Astrocyte (in vitro differentiated cells and primary cell): ENCODE measurements at regions not wholly inside any gene's neighbourhood (a gene's known extent, or its start where the extent isn't known, plus 50 kb on each side); places are given as distances from the start of the nearest gene placed in this dataset.

Source experiments
- EZH2 ChIP-seq: IDR thresholded peaks from 2 replicates; pipeline ENCODE4 v1.6.1; 2012; ENCODE audit warnings: mild to moderate bottlenecking, low read length, inconsistent platforms; ENCODE audit not compliant: insufficient read depth
- TF ChIP-seq, protein P1 (sequence below): IDR thresholded peaks from 2 replicates; pipeline ENCODE4 v1.5.1; 2011; ENCODE audit warnings: low read depth, mild to moderate bottlenecking, inconsistent platforms, low read length, moderate library complexity; ENCODE audit not compliant: insufficient read depth

- TF ChIP-seq, protein P1, sequence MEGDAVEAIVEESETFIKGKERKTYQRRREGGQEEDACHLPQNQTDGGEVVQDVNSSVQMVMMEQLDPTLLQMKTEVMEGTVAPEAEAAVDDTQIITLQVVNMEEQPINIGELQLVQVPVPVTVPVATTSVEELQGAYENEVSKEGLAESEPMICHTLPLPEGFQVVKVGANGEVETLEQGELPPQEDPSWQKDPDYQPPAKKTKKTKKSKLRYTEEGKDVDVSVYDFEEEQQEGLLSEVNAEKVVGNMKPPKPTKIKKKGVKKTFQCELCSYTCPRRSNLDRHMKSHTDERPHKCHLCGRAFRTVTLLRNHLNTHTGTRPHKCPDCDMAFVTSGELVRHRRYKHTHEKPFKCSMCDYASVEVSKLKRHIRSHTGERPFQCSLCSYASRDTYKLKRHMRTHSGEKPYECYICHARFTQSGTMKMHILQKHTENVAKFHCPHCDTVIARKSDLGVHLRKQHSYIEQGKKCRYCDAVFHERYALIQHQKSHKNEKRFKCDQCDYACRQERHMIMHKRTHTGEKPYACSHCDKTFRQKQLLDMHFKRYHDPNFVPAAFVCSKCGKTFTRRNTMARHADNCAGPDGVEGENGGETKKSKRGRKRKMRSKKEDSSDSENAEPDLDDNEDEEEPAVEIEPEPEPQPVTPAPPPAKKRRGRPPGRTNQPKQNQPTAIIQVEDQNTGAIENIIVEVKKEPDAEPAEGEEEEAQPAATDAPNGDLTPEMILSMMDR, result no peak
- TF ChIP-seq EZH2, result no peak
Observed at GRCh38 chr11:115572551-115572950, 68.3 kb upstream of the CADM1 start.
